ENCODE measurements at regions not wholly inside any gene's neighbourhood (a gene's known extent, or its start where the extent isn't known, plus 50 kb on each side); places are given as distances from the start of the nearest gene placed in this dataset.

- no peaks in the 10 kb centered on the region for H3K79me2 ChIP-seq (ENCODE audit: control insufficient read depth, insufficient read depth, low read length)
- DNase-seq (no peak), ATAC-seq (ENCODE audit: low read depth) (no peak)
- Mint-ChIP-seq H3K9me3 (ENCODE audit: insufficient read depth) (no peaks in the 10 kb centered on the region), H3K4me1 (no peaks in the 10 kb centered on the region), H3K27ac (no peak overlapping the region), H3K27me3 (peaks cover 7% of the 10 kb centered on the region), H3K4me3 (no peak overlapping the region)
- no peak overlapping the region for H3K4me2 ChIP-seq (replicated peaks; ENCODE audit: low read depth, low read length, poor library complexity, severe bottlenecking)
- H4K20me1 ChIP-seq (ENCODE audit: control insufficient read depth, insufficient read depth, low read length, poor library complexity, severe bottlenecking) = no peaks in the 10 kb centered on the region
- H3K27me3 ChIP-seq (replicated peaks in 1 of 4; ENCODE audit: control extremely low read depth in 1 of 4, control insufficient read depth in 3 of 4, insufficient read depth in 4 of 4, low read length in 3 of 4) = no peaks in the 10 kb centered on the region
- no peak overlapping the region for H2AFZ ChIP-seq (ENCODE audit: insufficient read depth, low read depth, low read length, poor library complexity, severe bottlenecking)
- no CpG with 5 or more reads among the region's 1 CpG for WGBS (ENCODE audit: insufficient coverage)
- H3K27ac ChIP-seq (ENCODE audit: low read length in 2 of 2) = no peak overlapping the region
- no peak for TF ChIP-seq CTCF (IDR thresholded peaks at IDR 0.05)
- no peak for TF ChIP-seq EZH2 (IDR thresholded peaks at IDR 0.05; ENCODE audit: borderline replicate concordance, insufficient read depth, low read depth, low read length, poor library complexity, severe bottlenecking)
- H3K36me3 ChIP-seq (replicated peaks in 1 of 2; ENCODE audit: control extremely low read depth in 1 of 2, control insufficient read depth in 1 of 2, extremely low read depth in 1 of 2, insufficient read depth in 2 of 2, low read length in 1 of 2) = no peaks in the 10 kb centered on the region
- intact Hi-C loops (cut with micrococcal nuclease) = no loop called here
- H3K9me3 ChIP-seq (ENCODE audit: control extremely low read depth in 1 of 3, control insufficient read depth in 2 of 3, insufficient read depth in 1 of 3, low read length in 2 of 3) = peaks cover 0 to 35% (median 0%) of the 10 kb centered on the region in 3 donors
- POLR2A ChIA-PET = no interaction called here
- H3K4me3 ChIP-seq (ENCODE audit: control extremely low read depth in 1 of 5, extremely low read depth in 1 of 5, insufficient read depth in 1 of 5, low read depth in 2 of 5, low read length in 4 of 5) = no peak overlapping the region
- no peaks in the 10 kb centered on the region for H3K4me1 ChIP-seq (ENCODE audit: control insufficient read depth in 2 of 2, insufficient read depth in 2 of 2, low read length in 2 of 2)
- CTCF ChIA-PET = no interaction called here
- H3K9ac ChIP-seq (ENCODE audit: low read length) = no peak overlapping the region
These were observed 641.4 kb downstream of the BRD1 start for GRCh38 chr22:49186293-49186692.

- intact Hi-C loops (cut with micrococcal nuclease) = no loop called here
- Histone ChIP-seq H4K20me1 (ENCODE audit: control insufficient read depth, insufficient read depth, low read length, poor library complexity, severe bottlenecking) (no peaks in the 10 kb centered on the region), H3K4me2 (replicated peaks; ENCODE audit: low read depth, low read length, poor library complexity, severe bottlenecking) (no peak overlapping the region), H3K27ac (ENCODE audit: low read length in 2 of 2) (no peak overlapping the region), H3K9me3 (ENCODE audit: control extremely low read depth in 1 of 3, control insufficient read depth in 2 of 3, insufficient read depth in 1 of 3, low read length in 2 of 3) (peaks cover 0 to 34% (median 0%) of the 10 kb centered on the region in 3 donors), H3K4me1 (ENCODE audit: control insufficient read depth in 2 of 2, insufficient read depth in 2 of 2, low read length in 2 of 2) (no peaks in the 10 kb centered on the region), H2AFZ (ENCODE audit: insufficient read depth, low read depth, low read length, poor library complexity, severe bottlenecking) (no peak overlapping the region), H3K27me3 (replicated peaks in 1 of 4; ENCODE audit: control extremely low read depth in 1 of 4, control insufficient read depth in 3 of 4, insufficient read depth in 4 of 4, low read length in 3 of 4) (no peaks in the 10 kb centered on the region), H3K79me2 (ENCODE audit: control insufficient read depth, insufficient read depth, low read length) (no peaks in the 10 kb centered on the region), H3K9ac (ENCODE audit: low read length) (no peak overlapping the region), H3K4me3 (ENCODE audit: control extremely low read depth in 1 of 5, extremely low read depth in 1 of 5, insufficient read depth in 1 of 5, low read depth in 2 of 5, low read length in 4 of 5) (no peak overlapping the region), H3K36me3 (replicated peaks in 1 of 2; ENCODE audit: control extremely low read depth in 1 of 2, control insufficient read depth in 1 of 2, extremely low read depth in 1 of 2, insufficient read depth in 2 of 2, low read length in 1 of 2) (no peaks in the 10 kb centered on the region)
- peaks cover 7% of the 10 kb centered on the region for H3K27me3 Mint-ChIP-seq
- CTCF ChIA-PET = no interaction called here
- no peak for DNase-seq
- H3K4me3 Mint-ChIP-seq = no peak overlapping the region
- 85% methylated on average over 3 of the region's 4 CpGs for WGBS (ENCODE audit: insufficient coverage)
- POLR2A ChIA-PET = no interaction called here
- no peak for TF ChIP-seq CTCF (IDR thresholded peaks at IDR 0.05)
- no peak for TF ChIP-seq EZH2 (IDR thresholded peaks at IDR 0.05; ENCODE audit: borderline replicate concordance, insufficient read depth, low read depth, low read length, poor library complexity, severe bottlenecking)
- no peak overlapping the region for H3K27ac Mint-ChIP-seq
- H3K9me3 Mint-ChIP-seq (ENCODE audit: insufficient read depth) = no peaks in the 10 kb centered on the region
- no peak for ATAC-seq (ENCODE audit: low read depth)
- no peaks in the 10 kb centered on the region for H3K4me1 Mint-ChIP-seq
These were observed 642.2 kb downstream of the BRD1 start for GRCh38 chr22:49185312-49185969.
